Astrocyte of the cerebellum (primary cell): ENCODE measurements at regions not wholly inside any gene's neighbourhood (a gene's known extent, or its start where the extent isn't known, plus 50 kb on each side); places are given as distances from the start of the nearest gene placed in this dataset.

Source experiments
- DNase-seq: peaks from one replicate; pipeline ENCODE4 v3.0.0-alpha.2; 2011; ENCODE audit warnings: low read depth
- H3K4me3 ChIP-seq: 2 replicates; pipeline ENCODE4 v1.5.1; 2011; ENCODE audit warnings: mild to moderate bottlenecking, low read depth, low read length, moderate library complexity
- in situ Hi-C: cut with HindIII; loops from 2 replicates; pipeline ENCODE4 v1.10.0; 2017; ENCODE audit warnings: low sequenced_read_pairs
- TF ChIP-seq, protein P1 (sequence below): IDR thresholded peaks from 2 replicates; pipeline ENCODE4 v1.5.1; 2012; ENCODE audit warnings: low read length, low read depth, moderate library complexity, mild to moderate bottlenecking; ENCODE audit errors: missing control alignments

DNA sequence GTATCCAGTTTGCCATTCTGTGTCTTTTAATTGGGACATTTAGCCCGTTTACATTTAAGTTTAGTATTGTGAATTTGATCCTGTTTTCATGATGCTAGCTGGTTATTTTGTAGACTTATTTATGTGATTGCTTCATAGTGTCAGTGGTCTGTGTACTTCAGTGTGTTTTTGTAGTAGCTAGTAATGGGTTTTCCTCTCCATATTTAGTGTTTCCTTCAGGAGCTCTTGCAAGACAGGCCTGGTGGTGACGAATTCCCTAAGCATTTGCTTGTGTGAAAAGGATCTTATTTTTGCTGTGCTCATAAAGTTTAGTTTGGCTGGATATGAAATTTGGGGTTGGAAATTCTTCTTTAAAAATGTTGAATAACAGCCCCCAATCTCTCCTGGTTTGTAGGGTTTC, 69.2 kb upstream of the PDC start:
- in situ Hi-C loops: no loop called here
- no peak overlapping the region for H3K4me3 ChIP-seq
- DNase-seq: no peak
- TF ChIP-seq, protein P1, sequence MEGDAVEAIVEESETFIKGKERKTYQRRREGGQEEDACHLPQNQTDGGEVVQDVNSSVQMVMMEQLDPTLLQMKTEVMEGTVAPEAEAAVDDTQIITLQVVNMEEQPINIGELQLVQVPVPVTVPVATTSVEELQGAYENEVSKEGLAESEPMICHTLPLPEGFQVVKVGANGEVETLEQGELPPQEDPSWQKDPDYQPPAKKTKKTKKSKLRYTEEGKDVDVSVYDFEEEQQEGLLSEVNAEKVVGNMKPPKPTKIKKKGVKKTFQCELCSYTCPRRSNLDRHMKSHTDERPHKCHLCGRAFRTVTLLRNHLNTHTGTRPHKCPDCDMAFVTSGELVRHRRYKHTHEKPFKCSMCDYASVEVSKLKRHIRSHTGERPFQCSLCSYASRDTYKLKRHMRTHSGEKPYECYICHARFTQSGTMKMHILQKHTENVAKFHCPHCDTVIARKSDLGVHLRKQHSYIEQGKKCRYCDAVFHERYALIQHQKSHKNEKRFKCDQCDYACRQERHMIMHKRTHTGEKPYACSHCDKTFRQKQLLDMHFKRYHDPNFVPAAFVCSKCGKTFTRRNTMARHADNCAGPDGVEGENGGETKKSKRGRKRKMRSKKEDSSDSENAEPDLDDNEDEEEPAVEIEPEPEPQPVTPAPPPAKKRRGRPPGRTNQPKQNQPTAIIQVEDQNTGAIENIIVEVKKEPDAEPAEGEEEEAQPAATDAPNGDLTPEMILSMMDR: no peak

DNA sequence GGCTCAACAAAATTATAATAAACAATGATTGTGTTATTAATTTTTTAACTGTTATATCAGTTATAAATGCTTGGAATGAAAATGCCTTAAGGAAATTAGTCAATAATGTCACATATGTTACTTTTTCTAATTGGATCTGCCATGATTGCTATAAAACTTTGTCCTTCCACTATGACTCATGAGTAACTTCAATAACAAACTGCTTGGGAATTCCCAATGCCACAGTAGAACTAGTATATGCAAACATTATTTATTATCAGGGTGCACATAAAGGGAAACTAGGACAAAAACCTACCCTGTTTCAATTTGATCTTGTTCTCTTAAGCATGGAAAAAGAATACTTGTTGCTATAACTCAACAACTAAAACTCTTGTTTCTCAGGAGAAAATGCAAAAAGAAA, 59.1 kb upstream of the PDC start:
- no peak overlapping the region for H3K4me3 ChIP-seq
- TF ChIP-seq, protein P1: no peak
- in situ Hi-C loops: no loop called here
- no peak for DNase-seq

DNA sequence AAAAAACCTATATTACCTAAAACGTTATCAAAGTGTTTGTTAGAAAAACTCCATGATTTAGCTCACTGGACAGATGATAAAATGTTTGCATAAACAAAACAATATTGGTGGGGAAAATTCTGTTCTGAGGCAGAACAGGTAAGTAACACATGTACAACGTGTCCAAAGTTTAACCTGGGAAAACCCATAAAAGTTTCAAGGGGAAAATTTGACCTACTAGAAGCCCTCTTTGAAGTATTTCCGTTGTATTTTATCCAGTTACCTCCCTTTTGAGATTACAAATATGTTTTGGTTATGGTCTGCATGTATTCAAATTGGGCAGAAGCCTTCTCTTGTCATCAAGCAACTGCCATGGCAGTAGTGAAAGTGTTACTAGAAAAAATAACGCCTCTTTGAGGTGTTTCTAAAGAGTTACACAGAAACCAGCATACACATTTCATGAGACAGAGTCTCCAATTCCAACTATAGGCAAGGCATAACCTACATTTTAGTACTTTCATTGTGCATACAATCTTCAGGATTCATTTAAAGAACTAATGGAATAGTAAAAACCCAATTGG, 58.0 kb upstream of the PDC start:
- no peak for DNase-seq
- no peak overlapping the region for H3K4me3 ChIP-seq
- TF ChIP-seq, protein P1: no peak
- in situ Hi-C loops: no loop called here

- in situ Hi-C loops: no loop called here
- TF ChIP-seq, protein P1: no peak
- no peak for DNase-seq
- H3K4me3 ChIP-seq: no peak overlapping the region
Observed at GRCh38 chr1:186518395-186518794, 57.5 kb upstream of the PDC start.

- no peak overlapping the region for H3K4me3 ChIP-seq
- no peak for DNase-seq
- TF ChIP-seq, protein P1: no peak
- in situ Hi-C loops: no loop called here
Observed at GRCh38 chr1:186514367-186514766, 53.5 kb upstream of the PDC start.

- in situ Hi-C loops: no loop called here
- no peak for DNase-seq
- TF ChIP-seq, protein P1: no peak
- no peak overlapping the region for H3K4me3 ChIP-seq
Observed at GRCh38 chr1:186513526-186513925, 52.6 kb upstream of the PDC start.
